Ascending aorta (tissue), 2 donors: ENCODE measurements at regions not wholly inside any gene's neighbourhood (a gene's known extent, or its start where the extent isn't known, plus 50 kb on each side); places are given as distances from the start of the nearest gene placed in this dataset.

ENCODE experiments used
- DNase-seq, 2 donors: peaks; one replicate each; pipeline ENCODE4 v3.0.0-alpha.2; 2019; ENCODE audit warnings: low spot score in 2 of 2
- H3K27ac ChIP-seq, 2 donors: fragments of 200-600 bp; sonication (generic); one replicate each; pipeline ENCODE4 v1.5.1; 2016 to 2017; ENCODE audit warnings: mild to moderate bottlenecking in 1 of 2
- H3K27me3 ChIP-seq: fragments of 200-600 bp; sonication (generic); one replicate; pipeline ENCODE4 v1.5.1; 2017
- H3K36me3 ChIP-seq, 2 donors: fragments of 200-600 bp; sonication (generic); one replicate each; pipeline ENCODE4 v1.5.1; 2016
- H3K4me1 ChIP-seq, 2 donors: fragments of 200-600 bp; sonication (generic); one replicate each; pipeline ENCODE4 v1.5.1; 2016 to 2017; ENCODE audit warnings: mild to moderate bottlenecking in 1 of 2
- H3K4me3 ChIP-seq, 2 donors: fragments of 200-600 bp; sonication (generic); one replicate each; pipeline ENCODE4 v1.5.1; 2016 to 2017; ENCODE audit warnings: mild to moderate bottlenecking in 1 of 2
- H3K9me3 ChIP-seq, 2 donors: fragments of 200-600 bp; sonication (generic); one replicate each; pipeline ENCODE4 v1.5.1; 2016
- intact Hi-C: fragments of 100-400 bp; cut with DNase I; formaldehyde crosslinking; loops from one replicate; pipeline ENCODE4 v1.15.1; 2023
- TF ChIP-seq, protein P1 (sequence below), 3 experiments: fragments of 200-600 bp in 2 of 3; fragments of 450-650 bp in 1 of 3; sonication (generic) in 2 of 3; IDR thresholded peaks; one replicate each; pipeline ENCODE4 v1.5.1; 2016 to 2019; ENCODE audit warnings: antibody characterized with exemption in 3 of 3, mild to moderate bottlenecking in 1 of 3, moderate library complexity in 1 of 3

DNA sequence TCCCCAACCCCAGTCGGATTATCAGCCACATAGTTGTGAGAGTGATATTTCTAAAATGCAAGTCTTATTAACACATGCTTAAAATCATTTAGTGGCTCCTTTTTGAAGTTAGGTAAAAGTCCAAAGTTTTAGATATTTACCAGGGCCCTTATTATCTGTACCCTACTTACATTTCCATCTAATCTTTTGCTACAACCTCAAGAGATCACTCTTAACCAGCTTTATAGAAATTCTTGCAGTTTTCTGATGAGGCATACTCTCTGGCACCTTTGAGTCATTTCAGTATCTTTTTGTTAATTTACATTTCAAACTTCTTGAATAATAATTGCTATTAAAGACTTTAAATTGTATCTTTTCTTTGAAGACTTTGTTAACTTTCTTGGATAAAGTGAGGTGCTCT lies 453.3 kb downstream of the RFPL4B start:
- H3K4me1 ChIP-seq, result no peaks in the 10 kb centered on the region
- intact Hi-C loops, result no loop called here
- no peak overlapping the region for H3K27ac ChIP-seq
- no peaks in the 10 kb centered on the region for H3K27me3 ChIP-seq
- no peak for DNase-seq
- H3K36me3 ChIP-seq, result no peaks in the 10 kb centered on the region
- H3K4me3 ChIP-seq, result no peak overlapping the region
- H3K9me3 ChIP-seq, result no peaks in the 10 kb centered on the region
- TF ChIP-seq, protein P1, sequence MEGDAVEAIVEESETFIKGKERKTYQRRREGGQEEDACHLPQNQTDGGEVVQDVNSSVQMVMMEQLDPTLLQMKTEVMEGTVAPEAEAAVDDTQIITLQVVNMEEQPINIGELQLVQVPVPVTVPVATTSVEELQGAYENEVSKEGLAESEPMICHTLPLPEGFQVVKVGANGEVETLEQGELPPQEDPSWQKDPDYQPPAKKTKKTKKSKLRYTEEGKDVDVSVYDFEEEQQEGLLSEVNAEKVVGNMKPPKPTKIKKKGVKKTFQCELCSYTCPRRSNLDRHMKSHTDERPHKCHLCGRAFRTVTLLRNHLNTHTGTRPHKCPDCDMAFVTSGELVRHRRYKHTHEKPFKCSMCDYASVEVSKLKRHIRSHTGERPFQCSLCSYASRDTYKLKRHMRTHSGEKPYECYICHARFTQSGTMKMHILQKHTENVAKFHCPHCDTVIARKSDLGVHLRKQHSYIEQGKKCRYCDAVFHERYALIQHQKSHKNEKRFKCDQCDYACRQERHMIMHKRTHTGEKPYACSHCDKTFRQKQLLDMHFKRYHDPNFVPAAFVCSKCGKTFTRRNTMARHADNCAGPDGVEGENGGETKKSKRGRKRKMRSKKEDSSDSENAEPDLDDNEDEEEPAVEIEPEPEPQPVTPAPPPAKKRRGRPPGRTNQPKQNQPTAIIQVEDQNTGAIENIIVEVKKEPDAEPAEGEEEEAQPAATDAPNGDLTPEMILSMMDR (IDR thresholded peaks at IDR 0.05), result no peak

DNA sequence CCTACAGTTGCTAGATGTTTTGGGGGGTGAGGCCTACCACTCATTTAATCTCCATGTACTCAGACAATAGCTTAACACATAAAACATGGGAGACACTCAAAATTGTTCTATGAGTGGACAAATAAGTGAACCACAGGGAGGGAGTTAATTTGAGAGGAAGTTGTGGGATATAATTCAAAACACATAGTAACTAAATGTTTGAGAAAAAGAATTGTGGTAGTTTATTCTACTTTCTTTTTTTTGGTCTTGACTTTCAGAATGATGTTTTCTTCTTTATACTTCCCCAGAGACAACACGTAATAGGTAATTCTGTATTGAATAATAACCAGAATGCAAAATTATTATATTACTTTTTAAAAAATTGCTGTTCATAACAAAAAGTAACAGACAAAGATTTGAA lies 453.8 kb downstream of the RFPL4B start:
- no peak overlapping the region for H3K27ac ChIP-seq
- no peak for DNase-seq
- H3K9me3 ChIP-seq, result no peaks in the 10 kb centered on the region
- TF ChIP-seq, protein P1 (IDR thresholded peaks at IDR 0.05), result no peak
- H3K4me3 ChIP-seq, result no peak overlapping the region
- H3K4me1 ChIP-seq, result no peaks in the 10 kb centered on the region
- H3K36me3 ChIP-seq, result no peaks in the 10 kb centered on the region
- no peaks in the 10 kb centered on the region for H3K27me3 ChIP-seq
- intact Hi-C loops, result no loop called here

DNA sequence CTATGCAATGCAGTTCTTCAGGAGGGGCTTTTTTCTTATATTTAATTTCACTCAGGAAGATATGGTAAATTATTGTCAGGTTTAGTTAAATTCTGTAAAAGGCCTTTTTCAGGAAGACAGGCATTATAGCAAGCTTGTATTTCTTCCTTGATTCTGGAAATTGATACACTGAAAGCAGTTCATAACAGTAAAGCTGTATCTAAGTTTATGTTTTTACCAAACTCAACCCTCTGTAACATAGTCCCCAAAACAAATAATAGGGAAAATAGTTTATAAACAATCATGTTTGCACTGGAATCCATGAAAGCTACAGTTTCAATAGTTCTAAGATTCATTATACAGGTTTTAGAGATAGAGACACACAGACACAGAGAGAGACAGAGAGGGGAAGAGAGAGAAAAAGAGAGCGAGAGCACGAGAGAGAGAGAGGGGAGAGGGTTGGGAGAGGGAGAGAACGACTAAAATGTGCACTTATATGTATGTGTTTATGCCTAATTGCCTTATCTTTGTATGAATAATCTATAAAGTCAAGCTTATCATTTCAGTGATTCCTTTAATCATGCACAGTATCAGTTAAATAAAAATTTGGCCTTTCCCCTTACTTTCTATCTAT lies 454.4 kb downstream of the RFPL4B start:
- no peak for DNase-seq
- intact Hi-C loops, result no loop called here
- Histone ChIP-seq H3K4me1 (no peaks in the 10 kb centered on the region), H3K27me3 (no peaks in the 10 kb centered on the region), H3K9me3 (no peaks in the 10 kb centered on the region), H3K36me3 (no peaks in the 10 kb centered on the region), H3K27ac (no peak overlapping the region), H3K4me3 (no peak overlapping the region)
- TF ChIP-seq, protein P1 (IDR thresholded peaks at IDR 0.05), result no peak

DNA sequence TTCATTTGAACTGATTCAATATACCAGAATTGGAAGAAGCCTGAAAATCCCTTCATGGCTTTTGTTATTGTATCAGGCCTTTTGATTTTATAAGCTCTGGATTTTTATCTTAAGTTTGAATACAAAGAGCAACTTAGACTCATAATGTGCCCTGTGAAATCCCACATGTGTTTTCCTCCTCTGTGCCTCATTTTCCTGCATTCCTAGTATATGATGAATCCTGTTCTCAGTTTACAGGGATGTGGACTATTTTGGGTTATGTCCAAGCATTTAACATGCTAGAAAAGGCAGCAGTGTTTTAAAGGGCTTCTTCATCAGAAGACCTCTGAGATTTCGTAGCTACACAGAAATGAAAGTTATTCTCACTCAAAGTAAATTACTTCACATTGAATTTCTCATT lies 455.0 kb downstream of the RFPL4B start:
- Histone ChIP-seq H3K9me3 (no peaks in the 10 kb centered on the region), H3K36me3 (no peaks in the 10 kb centered on the region), H3K27me3 (no peaks in the 10 kb centered on the region), H3K4me1 (no peaks in the 10 kb centered on the region), H3K4me3 (no peak overlapping the region), H3K27ac (no peak overlapping the region)
- intact Hi-C loops, result no loop called here
- TF ChIP-seq, protein P1 (IDR thresholded peaks at IDR 0.05), result no peak
- no peak for DNase-seq

DNA sequence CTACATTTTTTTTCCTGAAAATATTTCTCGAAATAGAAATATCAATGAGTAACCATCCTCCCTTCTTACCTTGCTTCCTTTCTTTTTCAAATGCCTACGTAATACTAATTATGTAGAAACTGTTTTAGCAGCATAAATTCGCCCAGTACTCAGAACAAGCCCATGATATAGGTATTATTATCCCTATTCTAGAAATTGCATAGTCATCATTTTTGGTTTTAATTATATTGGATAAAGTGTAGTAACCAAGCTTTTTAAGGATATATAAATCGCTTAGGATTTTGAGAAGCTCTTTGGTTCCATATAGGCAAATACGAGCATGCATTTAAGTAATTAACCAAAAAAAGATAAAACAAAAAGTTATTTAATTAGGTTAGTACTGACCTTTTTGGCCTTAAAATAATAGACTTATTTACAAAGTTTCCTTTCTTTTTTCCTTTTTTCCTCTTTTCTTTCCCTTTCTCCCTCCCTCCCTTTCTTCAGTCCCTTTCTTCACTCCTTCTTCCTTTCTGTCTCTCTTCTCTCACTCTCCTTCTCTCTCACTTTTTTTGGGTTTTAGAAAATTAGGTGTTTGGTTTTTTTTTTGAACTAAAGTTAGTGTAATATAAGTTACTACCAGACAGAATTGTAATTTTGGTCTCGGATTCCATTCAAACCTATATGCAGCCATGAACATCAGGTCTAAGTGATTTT lies 457.7 kb downstream of the RFPL4B start:
- H3K27me3 ChIP-seq, result no peaks in the 10 kb centered on the region
- H3K36me3 ChIP-seq, result no peaks in the 10 kb centered on the region
- H3K4me3 ChIP-seq, result no peak overlapping the region
- TF ChIP-seq, protein P1 (IDR thresholded peaks at IDR 0.05), result no peak
- H3K4me1 ChIP-seq, result no peaks in the 10 kb centered on the region
- H3K27ac ChIP-seq, result no peak overlapping the region
- no peaks in the 10 kb centered on the region for H3K9me3 ChIP-seq
- no peak for DNase-seq
- intact Hi-C loops, result no loop called here
